Aorta (tissue), 5 donors: ENCODE measurements at regions not wholly inside any gene's neighbourhood (a gene's known extent, or its start where the extent isn't known, plus 50 kb on each side); places are given as distances from the start of the nearest gene placed in this dataset.

ENCODE experiments used
- ATAC-seq: fragments of 200-7000 bp; cut with Tn5 transposase; one replicate; pipeline ENCODE4 v1.9.1; 2022; ENCODE audit warnings: moderate library complexity; ENCODE audit not compliant: low FRiP score
- DNase-seq, 2 donors: peaks; one replicate each; pipeline ENCODE4 v3.0.0-alpha.2; 2020
- H3K27ac ChIP-seq, 2 donors: one replicate each; pipeline ENCODE4 v1.5.1; 2013; ENCODE audit warnings: low read length in 2 of 2, mild to moderate bottlenecking in 2 of 2, moderate library complexity in 2 of 2, control low read depth in 1 of 2, inconsistent platforms in 1 of 2, low read depth in 1 of 2
- H3K27me3 ChIP-seq, 2 donors: one replicate each; pipeline ENCODE4 v1.6.1; 2013; ENCODE audit warnings: control low read depth in 1 of 2, low read length in 1 of 2, mild to moderate bottlenecking in 1 of 2, moderate library complexity in 1 of 2; ENCODE audit not compliant: insufficient read depth in 2 of 2, control insufficient read depth in 1 of 2
- H3K36me3 ChIP-seq, 2 donors: one replicate each; pipeline ENCODE4 v1.6.1; 2013; ENCODE audit warnings: control low read depth in 1 of 2, low read length in 1 of 2, mild to moderate bottlenecking in 1 of 2; ENCODE audit not compliant: insufficient read depth in 2 of 2, control insufficient read depth in 1 of 2
- H3K4me1 ChIP-seq, 2 donors: one replicate each; pipeline ENCODE4 v1.6.1; 2013; ENCODE audit warnings: low read length in 2 of 2, control low read depth in 1 of 2, mild to moderate bottlenecking in 1 of 2, moderate library complexity in 1 of 2; ENCODE audit not compliant: insufficient read depth in 2 of 2, control insufficient read depth in 1 of 2
- H3K4me3 ChIP-seq, 2 donors: one replicate each; pipeline ENCODE4 v1.5.1; 2013; ENCODE audit warnings: low read length in 2 of 2, control low read depth in 1 of 2, mild to moderate bottlenecking in 1 of 2
- H3K9me3 ChIP-seq: one replicate; pipeline ENCODE4 v1.6.1; 2013; ENCODE audit warnings: mild to moderate bottlenecking, low read length; ENCODE audit not compliant: control insufficient read depth
- WGBS, 2 donors: extraction: QIAGEN DNeasy Blood & Tissue Kit; methylation state at CpG; one replicate each; pipeline ENCODE4 v1.1.7; 2013; 5-methylcytosine and 5-hydroxymethylcytosine counted together
- intact Hi-C, 2 donors: fragments of 100-400 bp; cut with DNase I; formaldehyde crosslinking; loops; one replicate each; pipeline versions ENCODE4 v1.14.2 to v1.15.0; 2022
- donor health status: healthy with polysubstance abuse.
- donor health status: Bipolar disorder and iron deficiency.
- donor health status: DM: no; HTN: no; CAD: no.
- donor health status: DM: no; HTN: no; CAD: no.
- donor health status: DM: yes; HTN: yes; CAD: no.

- Histone ChIP-seq H3K4me3 (no peak overlapping the region), H3K27ac (no peak overlapping the region), H3K36me3 (no peaks in the 10 kb centered on the region), H3K4me1 (no peaks in the 10 kb centered on the region), H3K27me3 (no peaks in the 10 kb centered on the region), H3K9me3 (peaks cover 1% of the 10 kb centered on the region)
- DNase-seq: no peak
- intact Hi-C loops: no loop called here
- ATAC-seq: no peak
- 91 to 92% methylated on average over 2 of the region's 2 CpGs for whole genome bisulfite sequencing, 2 donors
Measured at GRCh38 chr2:129239141-129239540, 740.3 kb upstream of the RAB6C start.

GRCh38 chr2:129240061-129240460, 739.4 kb upstream of the RAB6C start:
- no peaks in the 10 kb centered on the region for H3K36me3 ChIP-seq
- no peaks in the 10 kb centered on the region for H3K27me3 ChIP-seq
- 93 to 98% methylated on average over 3 of the region's 3 CpGs for WGBS, 2 donors
- H3K4me3 ChIP-seq: no peak overlapping the region
- ATAC-seq: no peak
- intact Hi-C loops: no loop called here
- no peak for DNase-seq
- peaks cover 1% of the 10 kb centered on the region for H3K9me3 ChIP-seq
- H3K4me1 ChIP-seq: no peaks in the 10 kb centered on the region
- H3K27ac ChIP-seq: no peak overlapping the region

- H3K27me3 ChIP-seq: no peaks in the 10 kb centered on the region
- H3K36me3 ChIP-seq: no peaks in the 10 kb centered on the region
- no peak overlapping the region for H3K27ac ChIP-seq
- peak in 1 of 2 donors; percentile 59 for DNase-seq
- H3K9me3 ChIP-seq: peaks cover 1% of the 10 kb centered on the region
- intact Hi-C loops: no loop called here
- 92 to 93% methylated on average over 5 of the region's 5 CpGs for WGBS, 2 donors
- no peak for ATAC-seq
- no peak overlapping the region for H3K4me3 ChIP-seq
- no peaks in the 10 kb centered on the region for H3K4me1 ChIP-seq
Measured at GRCh38 chr2:129242269-129242668, 737.2 kb upstream of the RAB6C start.

- 78 to 81% methylated on average over 3 of the region's 3 CpGs for WGBS, 2 donors
- Histone ChIP-seq H3K27me3 (no peaks in the 10 kb centered on the region), H3K36me3 (no peaks in the 10 kb centered on the region), H3K4me1 (no peaks in the 10 kb centered on the region), H3K9me3 (peaks cover 1% of the 10 kb centered on the region), H3K4me3 (no peak overlapping the region), H3K27ac (no peak overlapping the region)
- DNase-seq (no peak), ATAC-seq (no peak)
- intact Hi-C loops: no loop called here
Measured at GRCh38 chr2:129247751-129248150, 731.7 kb upstream of the RAB6C start.

GRCh38 chr2:129248198-129248597, 731.3 kb upstream of the RAB6C start:
- H3K27ac ChIP-seq: no peak overlapping the region
- H3K4me3 ChIP-seq: no peak overlapping the region
- H3K27me3 ChIP-seq: no peaks in the 10 kb centered on the region
- no peaks in the 10 kb centered on the region for H3K4me1 ChIP-seq
- ATAC-seq: no peak
- intact Hi-C loops: no loop called here
- H3K36me3 ChIP-seq: no peaks in the 10 kb centered on the region
- peaks cover 1% of the 10 kb centered on the region for H3K9me3 ChIP-seq
- no peak for DNase-seq

GRCh38 chr2:129252781-129253460, 726.5 kb upstream of the RAB6C start:
- H3K4me1 ChIP-seq: no peaks in the 10 kb centered on the region
- H3K9me3 ChIP-seq: no peaks in the 10 kb centered on the region
- intact Hi-C loops: no loop called here
- DNase-seq (no peak), ATAC-seq (no peak)
- no peaks in the 10 kb centered on the region for H3K36me3 ChIP-seq
- 92% methylated on average over 7 of the region's 7 CpGs for WGBS, 2 donors
- no peaks in the 10 kb centered on the region for H3K27me3 ChIP-seq
- no peak overlapping the region for H3K27ac ChIP-seq
- H3K4me3 ChIP-seq: no peak overlapping the region

- WGBS, 2 donors: 71 to 76% methylated on average over 5 of the region's 5 CpGs
- H3K9me3 ChIP-seq: no peaks in the 10 kb centered on the region
- no peak overlapping the region for H3K4me3 ChIP-seq
- no peak for ATAC-seq
- intact Hi-C loops: no loop called here
- H3K27me3 ChIP-seq: no peaks in the 10 kb centered on the region
- no peak for DNase-seq
- no peaks in the 10 kb centered on the region for H3K36me3 ChIP-seq
- H3K4me1 ChIP-seq: no peaks in the 10 kb centered on the region
- no peak overlapping the region for H3K27ac ChIP-seq
Measured at GRCh38 chr2:129253461-129253812, 726.0 kb upstream of the RAB6C start.

- 92 to 94% methylated on average over 5 of the region's 5 CpGs for WGBS, 2 donors
- no peaks in the 10 kb centered on the region for H3K9me3 ChIP-seq
- no peaks in the 10 kb centered on the region for H3K36me3 ChIP-seq
- DNase-seq (no peak), ATAC-seq (no peak)
- H3K27me3 ChIP-seq: no peaks in the 10 kb centered on the region
- no peak overlapping the region for H3K27ac ChIP-seq
- no peaks in the 10 kb centered on the region for H3K4me1 ChIP-seq
- no peak overlapping the region for H3K4me3 ChIP-seq
- intact Hi-C loops: no loop called here
Measured at GRCh38 chr2:129254718-129255117, 724.7 kb upstream of the RAB6C start.

GRCh38 chr2:129255610-129256313, 723.7 kb upstream of the RAB6C start:
- intact Hi-C loops: no loop called here
- ATAC-seq (no peak), DNase-seq (no peak)
- 91 to 93% methylated on average over 4 of the region's 4 CpGs for WGBS, 2 donors
- no peaks in the 10 kb centered on the region for H3K4me1 ChIP-seq
- H3K36me3 ChIP-seq: no peaks in the 10 kb centered on the region
- H3K4me3 ChIP-seq: no peak overlapping the region
- H3K27ac ChIP-seq: no peak overlapping the region
- no peaks in the 10 kb centered on the region for H3K9me3 ChIP-seq
- H3K27me3 ChIP-seq: no peaks in the 10 kb centered on the region
